Loucy (cell line): ENCODE measurements at regions not wholly inside any gene's neighbourhood (a gene's known extent, or its start where the extent isn't known, plus 50 kb on each side); places are given as distances from the start of the nearest gene placed in this dataset.

Source experiments
- H2AFZ ChIP-seq: fragments of 200-600 bp; sonication (generic); 2 replicates; pipeline ENCODE4 v1.6.0; 2016; ENCODE audit warnings: antibody characterized with exemption, mild to moderate bottlenecking, low read length, moderate library complexity
- H3F3A ChIP-seq: fragments of 200-600 bp; 2 replicates; pipeline ENCODE4 v1.6.0; 2016; ENCODE audit warnings: antibody characterized with exemption, low read depth, mild to moderate bottlenecking
- H3K27me3 ChIP-seq: fragments of 200-600 bp; sonication (generic); 2 replicates; pipeline ENCODE4 v1.6.1; 2014; ENCODE audit warnings: low read length, mild to moderate bottlenecking; ENCODE audit not compliant: insufficient read depth, poor library complexity, severe bottlenecking
- H3K36me3 ChIP-seq: fragments of 200-600 bp; sonication (generic); 2 replicates; pipeline ENCODE4 v1.6.1; 2016; ENCODE audit warnings: low read length; ENCODE audit not compliant: insufficient read depth
- H3K4me1 ChIP-seq: fragments of 200-600 bp; sonication (generic); 2 replicates; pipeline ENCODE4 v1.5.1; 2014; ENCODE audit warnings: low read length, mild to moderate bottlenecking; ENCODE audit not compliant: insufficient read depth, poor library complexity, severe bottlenecking
- H3K4me2 ChIP-seq: fragments of 200-600 bp; sonication (generic); 2 replicates; pipeline ENCODE4 v1.6.0; 2014; ENCODE audit warnings: antibody characterized with exemption, low read length, low read depth, mild to moderate bottlenecking; ENCODE audit not compliant: poor library complexity, severe bottlenecking
- H3K4me3 ChIP-seq: fragments of 200-600 bp; sonication (generic); 2 replicates; pipeline ENCODE4 v1.5.1; 2014; ENCODE audit warnings: low read length, mild to moderate bottlenecking, mixed read lengths; ENCODE audit not compliant: poor library complexity, severe bottlenecking
- H3K79me2 ChIP-seq: fragments of 200-600 bp; sonication (generic); 2 replicates; pipeline ENCODE4 v1.6.1; 2014; ENCODE audit warnings: low read length; ENCODE audit not compliant: insufficient read depth
- H3K9ac ChIP-seq: fragments of 200-600 bp; sonication (generic); 2 replicates; pipeline ENCODE4 v1.6.0; 2014; ENCODE audit warnings: mild to moderate bottlenecking, low read depth, low read length, moderate library complexity; ENCODE audit not compliant: poor library complexity, severe bottlenecking
- H3K9me2 ChIP-seq: fragments of 200-600 bp; sonication (generic); replicated peaks from 2 replicates; pipeline ENCODE4 v1.6.1; 2016; ENCODE audit warnings: low read depth, low read length, mixed read lengths
- H3K9me3 ChIP-seq: fragments of 200-600 bp; sonication (generic); 2 replicates; pipeline ENCODE4 v1.6.1; 2014; ENCODE audit warnings: mild to moderate bottlenecking, antibody characterized with exemption, low read length, low read depth; ENCODE audit not compliant: insufficient read depth
- H4K20me1 ChIP-seq: fragments of 200-600 bp; sonication (generic); 2 replicates; pipeline ENCODE4 v1.6.0; 2014; ENCODE audit warnings: antibody characterized with exemption, low read length, mild to moderate bottlenecking; ENCODE audit not compliant: insufficient read depth, poor library complexity, severe bottlenecking
- CTCF ChIP-seq: fragments of 200-600 bp; sonication (generic); conservative IDR thresholded peaks from 2 replicates; pipeline ENCODE4 v1.5.1; 2014; ENCODE audit warnings: mild to moderate bottlenecking, antibody characterized with exemption, low read length
- EZH2phosphoT487 ChIP-seq: fragments of 200-600 bp; IDR thresholded peaks from 2 replicates; pipeline ENCODE4 v1.6.1; 2018; ENCODE audit warnings: antibody characterized with exemption, mild to moderate bottlenecking, moderate library complexity, borderline replicate concordance

GRCh38 chr2:2874341-2874740, 503.3 kb downstream of the EIPR1 start:
- Histone ChIP-seq H3K4me3 (no peak overlapping the region), H3K9me3 (peaks cover 3% of the 10 kb centered on the region; the same call in 1 of the 2 replicates), H3K27me3 (no peaks in the 10 kb centered on the region), H3K4me1 (no peaks in the 10 kb centered on the region), H3K79me2 (no peaks in the 10 kb centered on the region), H3F3A (no peaks in the 10 kb centered on the region), H3K9me2 (no peaks in the 10 kb centered on the region), H2AFZ (no peak overlapping the region), H3K4me2 (no peak overlapping the region), H3K36me3 (no peaks in the 10 kb centered on the region), H4K20me1 (no peaks in the 10 kb centered on the region), H3K9ac (no peak overlapping the region)
- TF ChIP-seq EZH2phosphoT487 (no peak), CTCF (no peak)

DNA sequence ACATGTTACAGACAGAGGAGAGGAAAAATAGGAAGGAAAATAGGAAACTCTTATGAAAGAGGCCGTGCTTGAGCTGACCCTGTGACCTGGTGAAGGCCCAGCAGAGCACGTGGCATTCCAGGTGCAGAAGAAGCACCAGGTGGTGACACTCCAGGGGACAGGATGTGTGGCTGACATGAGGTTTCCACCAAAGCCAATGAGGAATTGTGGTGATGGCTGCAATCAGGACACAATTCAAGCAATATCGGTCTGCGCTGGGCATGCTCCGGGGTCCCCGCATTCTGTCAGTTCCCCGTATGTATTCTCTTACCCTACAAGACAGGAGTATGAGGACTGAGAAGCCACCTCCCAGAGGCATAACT, 504.2 kb downstream of the EIPR1 start:
- Histone ChIP-seq H3K36me3 (no peaks in the 10 kb centered on the region), H3F3A (no peaks in the 10 kb centered on the region), H3K9me3 (peaks cover 3% of the 10 kb centered on the region; the same call in 1 of the 2 replicates), H3K27me3 (no peaks in the 10 kb centered on the region), H3K9me2 (no peaks in the 10 kb centered on the region), H4K20me1 (no peaks in the 10 kb centered on the region), H3K4me1 (no peaks in the 10 kb centered on the region), H3K9ac (no peak overlapping the region), H3K79me2 (no peaks in the 10 kb centered on the region), H3K4me3 (no peak overlapping the region), H3K4me2 (no peak overlapping the region), H2AFZ (no peak overlapping the region)
- no peak for TF ChIP-seq EZH2phosphoT487
- no peak for TF ChIP-seq CTCF

GRCh38 chr2:2872713-2873449, 504.7 kb downstream of the EIPR1 start:
- Histone ChIP-seq H3K27me3 (no peaks in the 10 kb centered on the region), H3K79me2 (no peaks in the 10 kb centered on the region), H4K20me1 (no peaks in the 10 kb centered on the region), H3K4me2 (no peak overlapping the region), H3K9me3 (0 out of 2 replicates have a peak, but pooled peaks cover 3% of the 10 kb centered on the region), H3K9me2 (no peaks in the 10 kb centered on the region), H3F3A (no peaks in the 10 kb centered on the region), H3K9ac (no peak overlapping the region), H3K4me1 (no peaks in the 10 kb centered on the region), H3K36me3 (no peaks in the 10 kb centered on the region), H2AFZ (no peak overlapping the region), H3K4me3 (no peak overlapping the region)
- TF ChIP-seq EZH2phosphoT487 = no peak
- TF ChIP-seq CTCF = no peak
